Ureter (tissue), 1 donor: ENCODE measurements at regions not wholly inside any gene's neighbourhood (a gene's known extent, or its start where the extent isn't known, plus 50 kb on each side); places are given as distances from the start of the nearest gene placed in this dataset.

Source experiments
- DNase-seq: peaks from one replicate; pipeline ENCODE4 v3.0.0-alpha.2; 2020; ENCODE audit warnings: low spot score
- donor health status: DM: yes; HTN: yes; CAD: no.

GRCh38 chr20:56925082-56925830, 296.1 kb downstream of the TFAP2C start:
- no peak for DNase-seq

- no peak for DNase-seq
Observed at GRCh38 chr20:56925831-56926170, 296.7 kb downstream of the TFAP2C start.

- no peak for DNase-seq
Observed at GRCh38 chr20:56926501-56926900, 297.4 kb downstream of the TFAP2C start.

- no peak for DNase-seq
Observed at GRCh38 chr20:56927127-56927526, 298.0 kb downstream of the TFAP2C start.

- DNase-seq: no peak
Observed at GRCh38 chr20:56928007-56928406, 298.9 kb downstream of the TFAP2C start.

- DNase-seq: no peak
Observed at GRCh38 chr20:56929606-56930005, 300.5 kb downstream of the TFAP2C start.

GRCh38 chr20:56930876-56931275, 301.8 kb downstream of the TFAP2C start:
- DNase-seq: no peak

- DNase-seq: no peak
Observed at GRCh38 chr20:56932575-56933330, 303.6 kb downstream of the TFAP2C start.

GRCh38 chr20:56933331-56933698, 304.2 kb downstream of the TFAP2C start:
- no peak for DNase-seq

GRCh38 chr20:56934888-56935287, 305.8 kb downstream of the TFAP2C start:
- DNase-seq: no peak

GRCh38 chr20:56940466-56940865, 311.4 kb downstream of the TFAP2C start:
- DNase-seq: no peak

- no peak for DNase-seq
Observed at GRCh38 chr20:56941101-56941686, 312.1 kb downstream of the TFAP2C start.

GRCh38 chr20:56943946-56944945, 315.1 kb downstream of the TFAP2C start:
- DNase-seq: no peak

- no peak for DNase-seq
Observed at GRCh38 chr20:56945057-56945456, 316.0 kb downstream of the TFAP2C start.

- no peak for DNase-seq
Observed at GRCh38 chr20:56945901-56946300, 316.8 kb downstream of the TFAP2C start.

- DNase-seq: no peak
Observed at GRCh38 chr20:56949318-56949717, 317.1 kb downstream of the BMP7 start.

- no peak for DNase-seq
Observed at GRCh38 chr20:56952258-56953047, 314.0 kb downstream of the BMP7 start.

- no peak for DNase-seq
Observed at GRCh38 chr20:56953048-56953586, 313.3 kb downstream of the BMP7 start.

GRCh38 chr20:56954797-56955196, 311.6 kb downstream of the BMP7 start:
- no peak for DNase-seq

- no peak for DNase-seq
Observed at GRCh38 chr20:56955680-56956079, 310.8 kb downstream of the BMP7 start.

GRCh38 chr20:56956534-56956933, 309.9 kb downstream of the BMP7 start:
- no peak for DNase-seq
